IMR-90 (cell line): ENCODE measurements at regions not wholly inside any gene's neighbourhood (a gene's known extent, or its start where the extent isn't known, plus 50 kb on each side); places are given as distances from the start of the nearest gene placed in this dataset.

Source experiments
- ATAC-seq: fragments of 200-7000 bp; cut with Tn5 transposase; 2 replicates; pipeline ENCODE4 v1.9.1; 2020; ENCODE audit warnings: low read depth, mild to moderate bottlenecking, moderate library complexity
- BruUV-seq: library from RNA; stranded (reverse); fragments of 400-500 nt; replicated peaks from 2 replicates; lab custom pipeline; 2021; lab: Mats Ljungman, UMichigan
- CTCF ChIA-PET: fragments of 300-600 bp; formaldehyde crosslinking; extraction: SDS; loops from one replicate; lab custom pipeline; 2021; ENCODE audit warnings: antibody characterized with exemption; lab: Yijun Ruan, JAX
- POLR2A ChIA-PET: fragments of 300-600 bp; sonication (Branson Sonifier 250); formaldehyde crosslinking; loops from one replicate; lab custom pipeline; 2022; ENCODE audit warnings: antibody characterized with exemption; ENCODE audit not compliant: unreplicated experiment; lab: Charles Lee
- DNase-seq: peaks from one replicate; pipeline ENCODE4 v3.0.0; 2013
- H2AFZ ChIP-seq: replicated peaks from 2 replicates; pipeline ENCODE3; 2013; ENCODE audit warnings: low read length, mild to moderate bottlenecking; ENCODE audit not compliant: poor library complexity
- H2AK5ac ChIP-seq: 2 replicates; pipeline ENCODE4 v1.6.1; 2013; ENCODE audit warnings: low read depth, low read length, inconsistent platforms
- H2AK9ac ChIP-seq: replicated peaks from 2 replicates; pipeline ENCODE3; 2013; ENCODE audit warnings: mild to moderate bottlenecking, low read depth, low read length, moderate library complexity; ENCODE audit not compliant: poor library complexity
- H2BK120ac ChIP-seq: 2 replicates; pipeline ENCODE4 v1.6.1; 2013; ENCODE audit warnings: low read depth, low read length, inconsistent platforms
- H2BK15ac ChIP-seq: 3 replicates; pipeline ENCODE4 v1.6.1; 2013; ENCODE audit warnings: low read depth, low read length, inconsistent platforms
- H2BK20ac ChIP-seq: 2 replicates; pipeline ENCODE4 v1.6.1; 2013; ENCODE audit warnings: low read depth, mild to moderate bottlenecking, inconsistent platforms, low read length, moderate library complexity
- H2BK5ac ChIP-seq: 2 replicates; pipeline ENCODE4 v1.6.1; 2013; ENCODE audit warnings: mild to moderate bottlenecking, low read depth, low read length, inconsistent platforms; ENCODE audit not compliant: poor library complexity, severe bottlenecking
- H3K14ac ChIP-seq: replicated peaks from 2 replicates; pipeline ENCODE4 v1.6.1; 2013; ENCODE audit warnings: low read depth, low read length, inconsistent platforms
- H3K18ac ChIP-seq: 2 replicates; pipeline ENCODE4 v1.6.1; 2013; ENCODE audit warnings: low read depth, low read length, control low read depth
- H3K23ac ChIP-seq: 2 replicates; pipeline ENCODE4 v1.6.1; 2013; ENCODE audit warnings: low read depth, low read length, inconsistent platforms
- H3K27ac ChIP-seq: 2 replicates; pipeline ENCODE4 v1.5.1; 2013; ENCODE audit warnings: mild to moderate bottlenecking, control low read depth, low read length; ENCODE audit not compliant: insufficient read depth
- H3K27me3 ChIP-seq: 2 replicates; pipeline ENCODE4 v1.6.1; 2013; ENCODE audit warnings: low read length; ENCODE audit not compliant: control insufficient read depth, insufficient read depth
- H3K36me3 ChIP-seq: 2 replicates; pipeline ENCODE4 v1.6.1; 2013; ENCODE audit warnings: low read length, mixed read lengths; ENCODE audit not compliant: control insufficient read depth, insufficient read depth
- H3K4ac ChIP-seq: 2 replicates; pipeline ENCODE4 v1.6.1; 2013; ENCODE audit warnings: low read depth, low read length, inconsistent platforms
- H3K4me1 ChIP-seq: 2 replicates; pipeline ENCODE4 v1.6.1; 2013; ENCODE audit warnings: low read length, mixed read lengths; ENCODE audit not compliant: control insufficient read depth, insufficient read depth
- H3K4me2 ChIP-seq: 2 replicates; pipeline ENCODE4 v1.6.1; 2013; ENCODE audit warnings: low read depth, mild to moderate bottlenecking, control low read depth, low read length, moderate library complexity
- H3K4me3 ChIP-seq: 2 replicates; pipeline ENCODE4 v1.5.1; 2013; ENCODE audit warnings: low read depth, mild to moderate bottlenecking, control low read depth, low read length, moderate library complexity; ENCODE audit not compliant: insufficient read depth
- H3K56ac ChIP-seq: 2 replicates; pipeline ENCODE4 v1.6.1; 2013; ENCODE audit warnings: low read length, inconsistent platforms; ENCODE audit not compliant: insufficient read depth; ENCODE audit errors: extremely low read depth
- H3K79me1 ChIP-seq, 2 experiments: 2 replicates each; pipeline ENCODE4 v1.6.1; 2013; ENCODE audit warnings: low read length in 2 of 2, inconsistent platforms in 1 of 2, low read depth in 1 of 2
- H3K9ac ChIP-seq: 2 replicates; pipeline ENCODE4 v1.6.1; 2013; ENCODE audit warnings: low read depth, low read length, control low read depth
- H3K9me1 ChIP-seq: 2 replicates; pipeline ENCODE4 v1.6.1; 2013; ENCODE audit warnings: low read length, inconsistent platforms; ENCODE audit not compliant: insufficient read depth
- H3K9me3 ChIP-seq: 2 replicates; pipeline ENCODE4 v1.6.1; 2013; ENCODE audit warnings: low read length; ENCODE audit not compliant: control insufficient read depth, insufficient read depth
- H4K20me1 ChIP-seq: 2 replicates; pipeline ENCODE4 v1.6.1; 2013; ENCODE audit warnings: low read length, inconsistent platforms; ENCODE audit not compliant: insufficient read depth
- H4K5ac ChIP-seq: 2 replicates; pipeline ENCODE4 v1.6.1; 2013; ENCODE audit warnings: mild to moderate bottlenecking, low read depth, low read length, control low read depth
- H4K8ac ChIP-seq, 2 experiments: 2 replicates each; pipeline ENCODE4 v1.6.1; 2013; ENCODE audit warnings: low read depth in 2 of 2, low read length in 2 of 2, control low read depth in 1 of 2, inconsistent platforms in 1 of 2
- H4K91ac ChIP-seq: 2 replicates; pipeline ENCODE4 v1.6.1; 2013; ENCODE audit warnings: low read depth, low read length, inconsistent platforms; ENCODE audit not compliant: insufficient read depth
- BHLHE40 ChIP-seq: fragments of 150-350 bp; IDR thresholded peaks from 2 replicates; pipeline ENCODE4 v1.6.1; 2016; ENCODE audit warnings: mild to moderate bottlenecking, low read depth, low read length
- CEBPB ChIP-seq: IDR thresholded peaks from 2 replicates; pipeline ENCODE4 v1.6.1; 2012; ENCODE audit warnings: low read depth, low read length, improper control_type of control experiment
- CHD1 ChIP-seq: IDR thresholded peaks from 2 replicates; pipeline ENCODE4 v1.6.1; 2012; ENCODE audit warnings: low read depth, low read length, improper control_type of control experiment
- ELK1 ChIP-seq: fragments of 150-350 bp; IDR thresholded peaks from 2 replicates; pipeline ENCODE4 v1.6.1; 2016; ENCODE audit warnings: low read depth, mild to moderate bottlenecking, low read length, moderate library complexity, borderline replicate concordance
- FOS ChIP-seq: fragments of 150-350 bp; IDR thresholded peaks from 2 replicates; pipeline ENCODE4 v1.6.1; 2016; ENCODE audit warnings: low read depth, low read length
- MAFK ChIP-seq: IDR thresholded peaks from 2 replicates; pipeline ENCODE4 v1.6.1; 2012; ENCODE audit warnings: low read depth, low read length, improper control_type of control experiment
- MAZ ChIP-seq: IDR thresholded peaks from 2 replicates; pipeline ENCODE4 v1.6.1; 2012; ENCODE audit warnings: low read depth, mild to moderate bottlenecking, low read length, improper control_type of control experiment, moderate library complexity, borderline replicate concordance
- MXI1 ChIP-seq: IDR thresholded peaks from 2 replicates; pipeline ENCODE4 v1.6.1; 2012; ENCODE audit warnings: low read depth, mild to moderate bottlenecking, low read length, moderate library complexity, borderline replicate concordance
- NFE2L2 ChIP-seq: fragments of 150-350 bp; IDR thresholded peaks from 2 replicates; pipeline ENCODE4 v1.6.1; 2016; ENCODE audit warnings: low read depth, mild to moderate bottlenecking, low read length
- POLR2A ChIP-seq: IDR thresholded peaks from 2 replicates; pipeline ENCODE4 v1.6.1; 2012; ENCODE audit warnings: mild to moderate bottlenecking, low read depth, low read length
- RAD21 ChIP-seq: IDR thresholded peaks from 2 replicates; pipeline ENCODE4 v1.6.1; 2012; ENCODE audit warnings: low read length, improper control_type of control experiment
- RCOR1 ChIP-seq: IDR thresholded peaks from 2 replicates; pipeline ENCODE4 v1.6.1; 2012; ENCODE audit warnings: mild to moderate bottlenecking, low read length, improper control_type of control experiment; ENCODE audit not compliant: insufficient replicate concordance
- RFX5 ChIP-seq: IDR thresholded peaks from 2 replicates; pipeline ENCODE4 v1.8.0; 2012; ENCODE audit warnings: low read depth, mild to moderate bottlenecking, low read length, moderate library complexity
- SMC3 ChIP-seq: fragments of 150-350 bp; IDR thresholded peaks from 2 replicates; pipeline ENCODE4 v1.6.1; 2016; ENCODE audit warnings: low read depth, mild to moderate bottlenecking, antibody characterized with exemption, low read length, moderate library complexity
- USF2 ChIP-seq: fragments of 150-350 bp; IDR thresholded peaks from 2 replicates; pipeline ENCODE4 v1.6.1; 2017; ENCODE audit warnings: mild to moderate bottlenecking, antibody characterized with exemption, low read length, low read depth
- WGBS, 2 experiments: methylation state at CpG; one replicate each; pipeline versions ENCODE4 v1.1.5 to v1.1.7; 2013; ENCODE audit warnings: missing lambda C conversion rate in 2 of 2; ENCODE audit not compliant: insufficient read length in 1 of 2; ENCODE audit errors: extremely low coverage in 2 of 2; 5-methylcytosine and 5-hydroxymethylcytosine counted together
- dilution Hi-C: fragments of 300-500 bp; cut with HindIII; formaldehyde crosslinking; loops from one replicate; pipeline ENCODE4 v1.14.3; 2018; ENCODE audit warnings: low sequenced_read_pairs; ENCODE audit not compliant: unreplicated experiment
- in situ Hi-C: fragments of 300-500 bp; cut with MboI; formaldehyde crosslinking; loops from 3 replicates; pipeline ENCODE4 v1.14.3; 2019; ENCODE audit warnings: low sequenced_read_pairs, inconsistent platforms, mixed read lengths
- intact Hi-C: fragments of 100-400 bp; cut with micrococcal nuclease; formaldehyde crosslinking; loops from 2 replicates; pipeline ENCODE4 v1.10.0; 2022
- TF ChIP-seq, protein P1 (sequence below): conservative IDR thresholded peaks from 2 replicates; pipeline ENCODE4 v1.5.1; 2012; ENCODE audit warnings: mild to moderate bottlenecking, low read depth, low read length, improper control_type of control experiment

DNA sequence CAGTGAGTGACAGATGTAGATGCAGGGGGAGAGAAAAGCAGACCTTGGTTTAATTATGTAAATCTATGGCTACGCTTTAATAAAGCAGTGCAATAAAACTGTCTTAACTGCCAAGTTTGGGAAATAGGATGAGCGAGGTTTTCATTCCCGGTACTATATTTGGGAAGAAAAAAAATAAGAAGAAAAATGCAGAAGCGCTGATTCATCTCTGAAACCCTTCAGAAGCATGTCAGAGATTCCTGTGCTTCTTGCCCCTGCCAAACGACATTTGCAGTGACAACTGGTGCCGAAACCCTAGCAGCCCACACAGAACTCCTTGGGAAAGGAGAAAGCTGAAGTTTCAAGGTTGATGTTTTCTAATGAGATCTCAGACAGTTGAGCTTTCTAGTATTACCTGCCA, 380.7 kb downstream of the REEP3 start:
- Histone ChIP-seq H3K56ac (no peak overlapping the region), H3K9ac (no peak overlapping the region), H3K18ac (no peak overlapping the region), H3K79me1 (no peaks in the 10 kb centered on the region), H2BK120ac (no peak overlapping the region), H3K14ac (no peak overlapping the region), H3K9me1 (no peaks in the 10 kb centered on the region), H4K91ac (no peak overlapping the region), H4K8ac (no peak overlapping the region), H2AK5ac (no peak overlapping the region), H4K20me1 (no peaks in the 10 kb centered on the region), H3K4ac (no peak overlapping the region), H3K36me3 (no peaks in the 10 kb centered on the region), H2AK9ac (no peak overlapping the region), H3K27me3 (no peaks in the 10 kb centered on the region), H3K23ac (no peak overlapping the region), H3K4me2 (no peak overlapping the region), H2BK5ac (no peak overlapping the region), H2AFZ (no peak overlapping the region), H3K4me3 (no peak overlapping the region), H2BK15ac (no peak overlapping the region), H3K4me1 (no peaks in the 10 kb centered on the region), H3K9me3 (no peaks in the 10 kb centered on the region), H2BK20ac (no peak overlapping the region), H3K27ac (no peak overlapping the region), H4K5ac (no peak overlapping the region)
- peak; percentile 37 for ATAC-seq
- ChIA-PET POLR2A (no interaction called here), CTCF (no interaction called here)
- in situ Hi-C loops = no loop called here
- no CpG with 5 or more reads among the region's 6 CpGs for whole genome bisulfite sequencing, 2 experiments
- BruUV-seq = no TSS peak
- dilution Hi-C loops = no loop called here
- no peak for TF ChIP-seq MAZ
- no peak for TF ChIP-seq MAFK
- no peak for TF ChIP-seq RCOR1
- TF ChIP-seq USF2 = no peak
- no peak for TF ChIP-seq RFX5
- TF ChIP-seq RAD21 = no peak
- TF ChIP-seq ELK1 = no peak
- no peak for TF ChIP-seq SMC3
- TF ChIP-seq CHD1 = no peak
- no peak for TF ChIP-seq NFE2L2
- TF ChIP-seq CEBPB = no peak
- no peak for TF ChIP-seq FOS
- TF ChIP-seq, protein P1, sequence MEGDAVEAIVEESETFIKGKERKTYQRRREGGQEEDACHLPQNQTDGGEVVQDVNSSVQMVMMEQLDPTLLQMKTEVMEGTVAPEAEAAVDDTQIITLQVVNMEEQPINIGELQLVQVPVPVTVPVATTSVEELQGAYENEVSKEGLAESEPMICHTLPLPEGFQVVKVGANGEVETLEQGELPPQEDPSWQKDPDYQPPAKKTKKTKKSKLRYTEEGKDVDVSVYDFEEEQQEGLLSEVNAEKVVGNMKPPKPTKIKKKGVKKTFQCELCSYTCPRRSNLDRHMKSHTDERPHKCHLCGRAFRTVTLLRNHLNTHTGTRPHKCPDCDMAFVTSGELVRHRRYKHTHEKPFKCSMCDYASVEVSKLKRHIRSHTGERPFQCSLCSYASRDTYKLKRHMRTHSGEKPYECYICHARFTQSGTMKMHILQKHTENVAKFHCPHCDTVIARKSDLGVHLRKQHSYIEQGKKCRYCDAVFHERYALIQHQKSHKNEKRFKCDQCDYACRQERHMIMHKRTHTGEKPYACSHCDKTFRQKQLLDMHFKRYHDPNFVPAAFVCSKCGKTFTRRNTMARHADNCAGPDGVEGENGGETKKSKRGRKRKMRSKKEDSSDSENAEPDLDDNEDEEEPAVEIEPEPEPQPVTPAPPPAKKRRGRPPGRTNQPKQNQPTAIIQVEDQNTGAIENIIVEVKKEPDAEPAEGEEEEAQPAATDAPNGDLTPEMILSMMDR = no peak
- TF ChIP-seq MXI1 = no peak
- TF ChIP-seq POLR2A = no peak
- no peak for TF ChIP-seq BHLHE40
- intact Hi-C loops = no loop called here
- no peak for DNase-seq
